GM12878 (cell line): ENCODE measurements at regions not wholly inside any gene's neighbourhood (a gene's known extent, or its start where the extent isn't known, plus 50 kb on each side); places are given as distances from the start of the nearest gene placed in this dataset.

Source experiments
- ATAC-seq: fragments of 200-7000 bp; cut with Tn5 transposase; 3 replicates; pipeline ENCODE4 v1.9.1; 2020; ENCODE audit warnings: mild to moderate bottlenecking, moderate library complexity
- BruUV-seq: library from RNA; stranded (reverse); fragments of 400-500 nt; replicated peaks from 2 replicates; lab custom pipeline; 2021; lab: Mats Ljungman, UMichigan
- CTCF ChIA-PET: fragments of 300-600 bp; sonication (Branson Sonifier 250); formaldehyde crosslinking; extraction: SDS; loops from one replicate; lab custom pipeline; 2021; ENCODE audit warnings: inconsistent platforms; lab: Yijun Ruan, JAX
- POLR2A ChIA-PET: fragments of 350-600 bp; formaldehyde crosslinking; extraction: SDS; loops from one replicate; lab custom pipeline; 2021; ENCODE audit warnings: inconsistent platforms; lab: Charles Lee
- RAD21 ChIA-PET: fragments of 300-600 bp; sonication (Branson Sonifier 250); formaldehyde crosslinking; loops from one replicate; lab custom pipeline; 2023; ENCODE audit warnings: antibody characterized with exemption; ENCODE audit not compliant: unreplicated experiment; lab: Charles Lee
- SMC1A ChIA-PET: fragments of 300-600 bp; sonication (Branson Sonifier 250); formaldehyde crosslinking; loops from one replicate; lab custom pipeline; 2023; ENCODE audit not compliant: unreplicated experiment, uncharacterized antibody; lab: Charles Lee
- DNase-seq: peaks from one replicate; pipeline ENCODE4 v3.0.0-alpha.2; 2011; ENCODE audit warnings: low read depth, low spot score
- FAIRE-seq: peaks from 3 replicates; lab custom pipeline; 2011; peaks lifted over from hg19 to GRCh38; lab: Jason Lieb, UNC
- H2AFZ ChIP-seq: 2 replicates; pipeline ENCODE4 v1.6.0; 2011; ENCODE audit warnings: low read depth, low read length, control low read depth; ENCODE audit not compliant: control insufficient read depth
- H3K27ac ChIP-seq: 2 replicates; pipeline ENCODE4 v1.5.1; 2011; ENCODE audit warnings: control low read depth; ENCODE audit not compliant: control insufficient read depth, insufficient read depth
- H3K27me3 ChIP-seq, 2 experiments: replicated peaks in 1 of 2; 2 replicates each; pipeline versions ENCODE4 v1.6.0 to v1.6.1; 2011; ENCODE audit warnings: low read length in 1 of 2; ENCODE audit not compliant: control insufficient read depth in 2 of 2, insufficient read depth in 2 of 2
- H3K36me3 ChIP-seq, 2 experiments: 2 replicates each; pipeline ENCODE4 v1.5.1; 2011; ENCODE audit warnings: low read length in 1 of 2; ENCODE audit not compliant: control insufficient read depth in 2 of 2, insufficient read depth in 2 of 2
- H3K4me1 ChIP-seq: 2 replicates; pipeline ENCODE4 v1.6.1; 2011; ENCODE audit warnings: mild to moderate bottlenecking, low read length, moderate library complexity, mixed read lengths; ENCODE audit not compliant: control insufficient read depth, insufficient read depth
- H3K4me2 ChIP-seq: 2 replicates; pipeline ENCODE4 v1.6.0; 2011; ENCODE audit warnings: control low read depth; ENCODE audit not compliant: control insufficient read depth, insufficient read depth
- H3K4me3 ChIP-seq: fragments of 200-600 bp; sonication (generic); 2 replicates; pipeline ENCODE4 v1.5.1; 2016
- H3K79me2 ChIP-seq: 2 replicates; pipeline ENCODE4 v1.6.0; 2011; ENCODE audit warnings: low read length; ENCODE audit not compliant: control insufficient read depth, insufficient read depth
- H3K9ac ChIP-seq: 2 replicates; pipeline ENCODE4 v1.8.0; 2011; ENCODE audit warnings: low read length, control low read depth, mixed read lengths; ENCODE audit not compliant: control insufficient read depth, insufficient read depth
- H3K9me3 ChIP-seq: replicated peaks from 3 replicates; pipeline ENCODE4 v1.5.1; 2011; ENCODE audit warnings: mild to moderate bottlenecking, low read length; ENCODE audit not compliant: control insufficient read depth, insufficient read depth
- H4K20me1 ChIP-seq: 2 replicates; pipeline ENCODE4 v1.6.0; 2011; ENCODE audit not compliant: control insufficient read depth, insufficient read depth
- EED ChIP-seq: sonication (generic); IDR thresholded peaks from 2 replicates; pipeline ENCODE4 v1.6.1; 2016; ENCODE audit warnings: antibody characterized with exemption, low read depth
- FOXM1 ChIP-seq: IDR thresholded peaks from 2 replicates; pipeline ENCODE4 v1.6.1; 2012; ENCODE audit warnings: low read depth, mild to moderate bottlenecking, inconsistent platforms, low read length, moderate library complexity
- IRF4 ChIP-seq: IDR thresholded peaks from 2 replicates; pipeline ENCODE4 v1.6.1; 2011; ENCODE audit warnings: low read depth, low read length
- MLLT1 ChIP-seq: fragments of 450-650 bp; IDR thresholded peaks from 2 replicates; pipeline ENCODE4 v1.6.1; 2016; ENCODE audit warnings: mild to moderate bottlenecking
- POLR2AphosphoS5 ChIP-seq: IDR thresholded peaks from 2 replicates; pipeline ENCODE4 v1.6.1; 2011; ENCODE audit warnings: mild to moderate bottlenecking, low read length, inconsistent platforms
- RAD51 ChIP-seq: fragments of 450-650 bp; IDR thresholded peaks from 2 replicates; pipeline ENCODE4 v1.6.1; 2016; ENCODE audit warnings: moderate library complexity, mild to moderate bottlenecking, inconsistent platforms
- SMC3 ChIP-seq: IDR thresholded peaks from 2 replicates; pipeline ENCODE4 v1.6.1; 2011; ENCODE audit warnings: low read length, improper control_type of control experiment, borderline replicate concordance
- WGBS: methylation state at CpG from one replicate; pipeline ENCODE4 v1.1.6; 2016; ENCODE audit warnings: low lambda C conversion rate; ENCODE audit not compliant: insufficient replicate concordance, insufficient coverage; ENCODE audit errors: missing lambda C conversion rate; 5-methylcytosine and 5-hydroxymethylcytosine counted together
- in situ Hi-C: fragments of 300-500 bp; cut with MboI; formaldehyde crosslinking; loops from 9 replicates; pipeline ENCODE4 v1.14.3; 2018; ENCODE audit warnings: mixed read lengths
- intact Hi-C: fragments of 100-400 bp; cut with micrococcal nuclease; formaldehyde crosslinking; loops from one replicate; pipeline ENCODE4 v1.14.2; 2022; ENCODE audit not compliant: unreplicated experiment
- TF ChIP-seq, protein P1 (sequence below): IDR thresholded peaks from 2 replicates; pipeline ENCODE4 v1.6.1; 2011; ENCODE audit warnings: low read depth, low read length, improper control_type of control experiment, borderline replicate concordance

DNA sequence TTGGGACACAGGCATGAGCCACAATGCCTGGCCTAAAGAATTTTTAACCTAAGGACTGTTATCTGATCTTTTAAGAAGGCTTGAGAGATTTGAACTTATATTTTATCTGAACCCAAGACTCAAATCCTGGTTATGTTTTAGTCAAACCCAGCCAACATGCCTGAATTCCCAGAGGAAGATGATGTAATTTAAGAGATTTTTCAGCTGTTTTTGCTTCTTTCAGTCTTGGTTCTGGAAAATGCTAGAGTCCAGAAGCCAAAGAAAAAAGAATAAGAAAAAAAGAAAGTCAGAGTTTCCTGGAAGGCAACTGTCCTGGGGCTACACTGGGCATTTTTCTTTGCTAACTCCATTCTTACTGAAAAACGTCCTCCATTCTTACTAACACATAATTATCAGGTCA, 85.8 kb downstream of the SNX18 start:
- ChIA-PET RAD21 (no interaction called here), SMC1A (no interaction called here), CTCF (no interaction called here)
- H3K27me3 ChIP-seq: no peaks in the 10 kb centered on the region
- no peak for DNase-seq
- no peak overlapping the region for H2AFZ ChIP-seq
- no peaks in the 10 kb centered on the region for H3K4me1 ChIP-seq
- ATAC-seq: no peak
- no peak overlapping the region for H3K27ac ChIP-seq
- intact Hi-C loops: no loop called here
- no TSS peak for BruUV-seq
- H3K9me3 ChIP-seq: no peaks in the 10 kb centered on the region; the same call in 2 of the 3 replicates
- H4K20me1 ChIP-seq: no peaks in the 10 kb centered on the region
- no peaks in the 10 kb centered on the region for H3K79me2 ChIP-seq
- H3K9ac ChIP-seq: no peak overlapping the region
- FAIRE-seq: no peak
- in situ Hi-C loops: no loop called here
- H3K4me3 ChIP-seq: no peak overlapping the region
- no peaks in the 10 kb centered on the region for H3K36me3 ChIP-seq
- TF ChIP-seq MLLT1 (no peak), RAD51 (no peak), POLR2AphosphoS5 (no peak), EED (no peak), FOXM1 (no peak), IRF4 (no peak), SMC3 (no peak)
- TF ChIP-seq, protein P1, sequence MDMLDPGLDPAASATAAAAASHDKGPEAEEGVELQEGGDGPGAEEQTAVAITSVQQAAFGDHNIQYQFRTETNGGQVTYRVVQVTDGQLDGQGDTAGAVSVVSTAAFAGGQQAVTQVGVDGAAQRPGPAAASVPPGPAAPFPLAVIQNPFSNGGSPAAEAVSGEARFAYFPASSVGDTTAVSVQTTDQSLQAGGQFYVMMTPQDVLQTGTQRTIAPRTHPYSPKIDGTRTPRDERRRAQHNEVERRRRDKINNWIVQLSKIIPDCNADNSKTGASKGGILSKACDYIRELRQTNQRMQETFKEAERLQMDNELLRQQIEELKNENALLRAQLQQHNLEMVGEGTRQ: no peak
- TF ChIP-seq, all 136 proteins: peak for 0
- H3K4me2 ChIP-seq: no peak overlapping the region
- POLR2A ChIA-PET: no interaction called here
- 0% methylated on average over 1 of the region's 1 CpG for WGBS
